IMR-90 (cell line): ENCODE measurements at regions not wholly inside any gene's neighbourhood (a gene's known extent, or its start where the extent isn't known, plus 50 kb on each side); places are given as distances from the start of the nearest gene placed in this dataset.

Source experiments
- ATAC-seq: fragments of 200-7000 bp; cut with Tn5 transposase; 2 replicates; pipeline ENCODE4 v1.9.1; 2020; ENCODE audit warnings: low read depth, mild to moderate bottlenecking, moderate library complexity
- BruUV-seq: library from RNA; stranded (reverse); fragments of 400-500 nt; replicated peaks from 2 replicates; lab custom pipeline; 2021; lab: Mats Ljungman, UMichigan
- CTCF ChIA-PET: fragments of 300-600 bp; formaldehyde crosslinking; extraction: SDS; loops from one replicate; lab custom pipeline; 2021; ENCODE audit warnings: antibody characterized with exemption; lab: Yijun Ruan, JAX
- POLR2A ChIA-PET: fragments of 300-600 bp; sonication (Branson Sonifier 250); formaldehyde crosslinking; loops from one replicate; lab custom pipeline; 2022; ENCODE audit warnings: antibody characterized with exemption; ENCODE audit not compliant: unreplicated experiment; lab: Charles Lee
- DNase-seq: peaks from one replicate; pipeline ENCODE4 v3.0.0; 2013
- H2AFZ ChIP-seq: replicated peaks from 2 replicates; pipeline ENCODE3; 2013; ENCODE audit warnings: low read length, mild to moderate bottlenecking; ENCODE audit not compliant: poor library complexity
- H2AK5ac ChIP-seq: 2 replicates; pipeline ENCODE4 v1.6.1; 2013; ENCODE audit warnings: low read depth, low read length, inconsistent platforms
- H2AK9ac ChIP-seq: replicated peaks from 2 replicates; pipeline ENCODE3; 2013; ENCODE audit warnings: mild to moderate bottlenecking, low read depth, low read length, moderate library complexity; ENCODE audit not compliant: poor library complexity
- H2BK120ac ChIP-seq: 2 replicates; pipeline ENCODE4 v1.6.1; 2013; ENCODE audit warnings: low read depth, low read length, inconsistent platforms
- H2BK15ac ChIP-seq: 3 replicates; pipeline ENCODE4 v1.6.1; 2013; ENCODE audit warnings: low read depth, low read length, inconsistent platforms
- H2BK20ac ChIP-seq: 2 replicates; pipeline ENCODE4 v1.6.1; 2013; ENCODE audit warnings: low read depth, mild to moderate bottlenecking, inconsistent platforms, low read length, moderate library complexity
- H2BK5ac ChIP-seq: 2 replicates; pipeline ENCODE4 v1.6.1; 2013; ENCODE audit warnings: mild to moderate bottlenecking, low read depth, low read length, inconsistent platforms; ENCODE audit not compliant: poor library complexity, severe bottlenecking
- H3K14ac ChIP-seq: replicated peaks from 2 replicates; pipeline ENCODE4 v1.6.1; 2013; ENCODE audit warnings: low read depth, low read length, inconsistent platforms
- H3K18ac ChIP-seq: 2 replicates; pipeline ENCODE4 v1.6.1; 2013; ENCODE audit warnings: low read depth, low read length, control low read depth
- H3K23ac ChIP-seq: 2 replicates; pipeline ENCODE4 v1.6.1; 2013; ENCODE audit warnings: low read depth, low read length, inconsistent platforms
- H3K27ac ChIP-seq: 2 replicates; pipeline ENCODE4 v1.5.1; 2013; ENCODE audit warnings: mild to moderate bottlenecking, control low read depth, low read length; ENCODE audit not compliant: insufficient read depth
- H3K27me3 ChIP-seq: 2 replicates; pipeline ENCODE4 v1.6.1; 2013; ENCODE audit warnings: low read length; ENCODE audit not compliant: control insufficient read depth, insufficient read depth
- H3K36me3 ChIP-seq: 2 replicates; pipeline ENCODE4 v1.6.1; 2013; ENCODE audit warnings: low read length, mixed read lengths; ENCODE audit not compliant: control insufficient read depth, insufficient read depth
- H3K4ac ChIP-seq: 2 replicates; pipeline ENCODE4 v1.6.1; 2013; ENCODE audit warnings: low read depth, low read length, inconsistent platforms
- H3K4me1 ChIP-seq: 2 replicates; pipeline ENCODE4 v1.6.1; 2013; ENCODE audit warnings: low read length, mixed read lengths; ENCODE audit not compliant: control insufficient read depth, insufficient read depth
- H3K4me2 ChIP-seq: 2 replicates; pipeline ENCODE4 v1.6.1; 2013; ENCODE audit warnings: low read depth, mild to moderate bottlenecking, control low read depth, low read length, moderate library complexity
- H3K4me3 ChIP-seq: 2 replicates; pipeline ENCODE4 v1.5.1; 2013; ENCODE audit warnings: low read depth, mild to moderate bottlenecking, control low read depth, low read length, moderate library complexity; ENCODE audit not compliant: insufficient read depth
- H3K56ac ChIP-seq: 2 replicates; pipeline ENCODE4 v1.6.1; 2013; ENCODE audit warnings: low read length, inconsistent platforms; ENCODE audit not compliant: insufficient read depth; ENCODE audit errors: extremely low read depth
- H3K79me1 ChIP-seq, 2 experiments: 2 replicates each; pipeline ENCODE4 v1.6.1; 2013; ENCODE audit warnings: low read length in 2 of 2, inconsistent platforms in 1 of 2, low read depth in 1 of 2
- H3K9ac ChIP-seq: 2 replicates; pipeline ENCODE4 v1.6.1; 2013; ENCODE audit warnings: low read depth, low read length, control low read depth
- H3K9me1 ChIP-seq: 2 replicates; pipeline ENCODE4 v1.6.1; 2013; ENCODE audit warnings: low read length, inconsistent platforms; ENCODE audit not compliant: insufficient read depth
- H3K9me3 ChIP-seq: 2 replicates; pipeline ENCODE4 v1.6.1; 2013; ENCODE audit warnings: low read length; ENCODE audit not compliant: control insufficient read depth, insufficient read depth
- H4K20me1 ChIP-seq: 2 replicates; pipeline ENCODE4 v1.6.1; 2013; ENCODE audit warnings: low read length, inconsistent platforms; ENCODE audit not compliant: insufficient read depth
- H4K5ac ChIP-seq: 2 replicates; pipeline ENCODE4 v1.6.1; 2013; ENCODE audit warnings: mild to moderate bottlenecking, low read depth, low read length, control low read depth
- H4K8ac ChIP-seq, 2 experiments: 2 replicates each; pipeline ENCODE4 v1.6.1; 2013; ENCODE audit warnings: low read depth in 2 of 2, low read length in 2 of 2, control low read depth in 1 of 2, inconsistent platforms in 1 of 2
- H4K91ac ChIP-seq: 2 replicates; pipeline ENCODE4 v1.6.1; 2013; ENCODE audit warnings: low read depth, low read length, inconsistent platforms; ENCODE audit not compliant: insufficient read depth
- BHLHE40 ChIP-seq: fragments of 150-350 bp; IDR thresholded peaks from 2 replicates; pipeline ENCODE4 v1.6.1; 2016; ENCODE audit warnings: mild to moderate bottlenecking, low read depth, low read length
- CEBPB ChIP-seq: IDR thresholded peaks from 2 replicates; pipeline ENCODE4 v1.6.1; 2012; ENCODE audit warnings: low read depth, low read length, improper control_type of control experiment
- CHD1 ChIP-seq: IDR thresholded peaks from 2 replicates; pipeline ENCODE4 v1.6.1; 2012; ENCODE audit warnings: low read depth, low read length, improper control_type of control experiment
- CTCF ChIP-seq: conservative IDR thresholded peaks from 2 replicates; pipeline ENCODE4 v1.5.1; 2012; ENCODE audit warnings: mild to moderate bottlenecking, low read depth, low read length, improper control_type of control experiment
- ELK1 ChIP-seq: fragments of 150-350 bp; IDR thresholded peaks from 2 replicates; pipeline ENCODE4 v1.6.1; 2016; ENCODE audit warnings: low read depth, mild to moderate bottlenecking, low read length, moderate library complexity, borderline replicate concordance
- FOS ChIP-seq: fragments of 150-350 bp; IDR thresholded peaks from 2 replicates; pipeline ENCODE4 v1.6.1; 2016; ENCODE audit warnings: low read depth, low read length
- MAFK ChIP-seq: IDR thresholded peaks from 2 replicates; pipeline ENCODE4 v1.6.1; 2012; ENCODE audit warnings: low read depth, low read length, improper control_type of control experiment
- MAZ ChIP-seq: IDR thresholded peaks from 2 replicates; pipeline ENCODE4 v1.6.1; 2012; ENCODE audit warnings: low read depth, mild to moderate bottlenecking, low read length, improper control_type of control experiment, moderate library complexity, borderline replicate concordance
- MXI1 ChIP-seq: IDR thresholded peaks from 2 replicates; pipeline ENCODE4 v1.6.1; 2012; ENCODE audit warnings: low read depth, mild to moderate bottlenecking, low read length, moderate library complexity, borderline replicate concordance
- NFE2L2 ChIP-seq: fragments of 150-350 bp; IDR thresholded peaks from 2 replicates; pipeline ENCODE4 v1.6.1; 2016; ENCODE audit warnings: low read depth, mild to moderate bottlenecking, low read length
- POLR2A ChIP-seq: IDR thresholded peaks from 2 replicates; pipeline ENCODE4 v1.6.1; 2012; ENCODE audit warnings: mild to moderate bottlenecking, low read depth, low read length
- RAD21 ChIP-seq: IDR thresholded peaks from 2 replicates; pipeline ENCODE4 v1.6.1; 2012; ENCODE audit warnings: low read length, improper control_type of control experiment
- RCOR1 ChIP-seq: IDR thresholded peaks from 2 replicates; pipeline ENCODE4 v1.6.1; 2012; ENCODE audit warnings: mild to moderate bottlenecking, low read length, improper control_type of control experiment; ENCODE audit not compliant: insufficient replicate concordance
- RFX5 ChIP-seq: IDR thresholded peaks from 2 replicates; pipeline ENCODE4 v1.8.0; 2012; ENCODE audit warnings: low read depth, mild to moderate bottlenecking, low read length, moderate library complexity
- SMC3 ChIP-seq: fragments of 150-350 bp; IDR thresholded peaks from 2 replicates; pipeline ENCODE4 v1.6.1; 2016; ENCODE audit warnings: low read depth, mild to moderate bottlenecking, antibody characterized with exemption, low read length, moderate library complexity
- USF2 ChIP-seq: fragments of 150-350 bp; IDR thresholded peaks from 2 replicates; pipeline ENCODE4 v1.6.1; 2017; ENCODE audit warnings: mild to moderate bottlenecking, antibody characterized with exemption, low read length, low read depth
- WGBS, 2 experiments: methylation state at CpG; one replicate each; pipeline versions ENCODE4 v1.1.5 to v1.1.7; 2013; ENCODE audit warnings: missing lambda C conversion rate in 2 of 2; ENCODE audit not compliant: insufficient read length in 1 of 2; ENCODE audit errors: extremely low coverage in 2 of 2; 5-methylcytosine and 5-hydroxymethylcytosine counted together
- dilution Hi-C: fragments of 300-500 bp; cut with HindIII; formaldehyde crosslinking; loops from one replicate; pipeline ENCODE4 v1.14.3; 2018; ENCODE audit warnings: low sequenced_read_pairs; ENCODE audit not compliant: unreplicated experiment
- in situ Hi-C: fragments of 300-500 bp; cut with MboI; formaldehyde crosslinking; loops from 3 replicates; pipeline ENCODE4 v1.14.3; 2019; ENCODE audit warnings: low sequenced_read_pairs, inconsistent platforms, mixed read lengths
- intact Hi-C: fragments of 100-400 bp; cut with micrococcal nuclease; formaldehyde crosslinking; loops from 2 replicates; pipeline ENCODE4 v1.10.0; 2022

DNA sequence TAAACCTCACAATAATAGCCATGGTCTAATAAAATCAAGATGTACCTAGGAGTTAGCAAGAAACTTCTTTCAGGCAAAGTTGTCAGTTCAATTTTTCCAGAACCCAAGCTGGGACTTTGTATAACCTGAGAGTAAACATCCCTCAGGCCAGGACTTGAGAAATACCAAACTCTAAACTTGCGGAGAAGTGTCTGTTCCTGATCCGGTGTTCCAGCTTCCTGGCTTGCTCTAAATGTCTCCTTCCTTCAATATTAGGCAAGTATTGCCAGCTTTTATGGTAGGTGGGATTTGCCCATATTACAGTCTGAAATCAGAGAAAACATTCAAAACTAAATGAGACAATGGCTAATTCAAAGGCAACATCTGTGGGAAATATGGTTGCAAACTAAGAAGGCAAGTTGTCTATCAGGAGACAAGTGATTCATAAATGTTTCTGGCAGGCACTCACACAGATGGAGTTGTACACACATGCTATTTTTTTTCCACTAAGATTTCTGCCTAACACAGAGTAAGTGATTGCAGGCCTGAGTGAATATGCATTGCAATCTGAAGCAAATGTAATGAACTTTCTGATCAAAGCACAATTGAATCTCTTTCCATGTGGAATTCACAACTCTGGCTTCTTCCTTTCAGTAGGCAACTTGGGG lies 88.3 kb upstream of the COL8A1 start:
- intact Hi-C loops, result no loop called here
- Histone ChIP-seq H3K18ac (no peak overlapping the region), H4K20me1 (no peaks in the 10 kb centered on the region), H3K23ac (no peak overlapping the region), H3K27me3 (no peaks in the 10 kb centered on the region), H2BK5ac (no peak overlapping the region), H3K4me2 (no peak overlapping the region), H2BK20ac (no peak overlapping the region), H3K4me1 (0 out of 2 replicates have a peak, but pooled peaks cover 1% of the 10 kb centered on the region), H2AK5ac (no peak overlapping the region), H3K9me3 (no peaks in the 10 kb centered on the region), H3K56ac (no peak overlapping the region), H3K14ac (no peak overlapping the region), H3K9me1 (no peaks in the 10 kb centered on the region), H3K4me3 (no peak overlapping the region), H3K79me1 (no peaks in the 10 kb centered on the region), H2BK120ac (no peak overlapping the region), H2AFZ (no peak overlapping the region), H4K91ac (no peak overlapping the region), H4K5ac (no peak overlapping the region), H2AK9ac (no peak overlapping the region), H3K36me3 (no peaks in the 10 kb centered on the region), H2BK15ac (no peak overlapping the region), H4K8ac (no peak overlapping the region), H3K4ac (no peak overlapping the region), H3K27ac (no peak overlapping the region), H3K9ac (no peak overlapping the region)
- no peak for ATAC-seq
- dilution Hi-C loops, result no loop called here
- WGBS, 2 experiments, result no CpG with 5 or more reads among the region's 2 CpGs
- ChIA-PET CTCF (no interaction called here), POLR2A (no interaction called here)
- in situ Hi-C loops, result no loop called here
- BruUV-seq, result no TSS peak
- peak; percentile 66 for DNase-seq
- TF ChIP-seq BHLHE40, result no peak
- TF ChIP-seq RCOR1, result no peak
- no peak for TF ChIP-seq CEBPB
- no peak for TF ChIP-seq MAZ
- no peak for TF ChIP-seq NFE2L2
- TF ChIP-seq MAFK, result no peak
- no peak for TF ChIP-seq USF2
- TF ChIP-seq RFX5, result no peak
- no peak for TF ChIP-seq CTCF
- no peak for TF ChIP-seq CHD1
- no peak for TF ChIP-seq POLR2A
- no peak for TF ChIP-seq FOS
- TF ChIP-seq RAD21, result no peak
- TF ChIP-seq SMC3, result no peak
- no peak for TF ChIP-seq ELK1
- no peak for TF ChIP-seq MXI1
